Uterus (tissue), 3 donors: ENCODE measurements at regions not wholly inside any gene's neighbourhood (a gene's known extent, or its start where the extent isn't known, plus 50 kb on each side); places are given as distances from the start of the nearest gene placed in this dataset.

Experiments used
- DNase-seq, 2 donors: peaks; one replicate each; pipeline ENCODE4 v3.0.0-alpha.2; 2019 to 2020
- H3K27ac ChIP-seq, 2 donors: fragments of 200-600 bp; sonication (generic); 1 replicate in 1 of 2; 2 replicates in 1 of 2; pipeline ENCODE4 v1.5.1; 2016 to 2018
- H3K27me3 ChIP-seq, 2 donors: fragments of 200-600 bp; sonication (generic); one replicate each; pipeline ENCODE4 v1.5.1; 2018 to 2019; ENCODE audit warnings: control low read depth in 1 of 2
- H3K36me3 ChIP-seq, 2 donors: fragments of 200-600 bp; sonication (generic); one replicate each; pipeline ENCODE4 v1.5.1; 2019; ENCODE audit warnings: control low read depth in 1 of 2
- H3K4me1 ChIP-seq, 2 donors: fragments of 200-600 bp; sonication (generic); one replicate each; pipeline ENCODE4 v1.5.1; 2018 to 2019; ENCODE audit warnings: control low read depth in 1 of 2
- H3K4me3 ChIP-seq, 2 donors: fragments of 200-600 bp; sonication (generic); 1 replicate in 1 of 2; 2 replicates in 1 of 2; pipeline ENCODE4 v1.5.1; 2018 to 2019; ENCODE audit warnings: mild to moderate bottlenecking in 1 of 2
- H3K9me3 ChIP-seq, 2 donors: fragments of 200-600 bp; sonication (generic); one replicate each; pipeline ENCODE4 v1.5.1; 2019; ENCODE audit warnings: control low read depth in 1 of 2
- CTCF ChIP-seq, 4 experiments: fragments of 200-600 bp in 2 of 4; fragments of 450-650 bp in 2 of 4; sonication (generic) in 2 of 4; IDR thresholded peaks; one replicate each; pipeline ENCODE4 v1.5.1; 2016 to 2019; ENCODE audit warnings: antibody characterized with exemption in 4 of 4, mild to moderate bottlenecking in 2 of 4, moderate library complexity in 1 of 4
- POLR2A ChIP-seq, 2 donors: fragments of 450-650 bp; IDR thresholded peaks; one replicate each; pipeline ENCODE4 v1.6.1; 2016; ENCODE audit warnings: antibody characterized with exemption in 2 of 2, mild to moderate bottlenecking in 1 of 2, moderate library complexity in 1 of 2
- intact Hi-C: fragments of 100-400 bp; cut with DNase I; formaldehyde crosslinking; loops from one replicate; pipeline ENCODE4 v1.15.1; 2023; ENCODE audit warnings: low total_unique reads
- donor health status: DM: yes; HTN: yes; CAD: no.

DNA sequence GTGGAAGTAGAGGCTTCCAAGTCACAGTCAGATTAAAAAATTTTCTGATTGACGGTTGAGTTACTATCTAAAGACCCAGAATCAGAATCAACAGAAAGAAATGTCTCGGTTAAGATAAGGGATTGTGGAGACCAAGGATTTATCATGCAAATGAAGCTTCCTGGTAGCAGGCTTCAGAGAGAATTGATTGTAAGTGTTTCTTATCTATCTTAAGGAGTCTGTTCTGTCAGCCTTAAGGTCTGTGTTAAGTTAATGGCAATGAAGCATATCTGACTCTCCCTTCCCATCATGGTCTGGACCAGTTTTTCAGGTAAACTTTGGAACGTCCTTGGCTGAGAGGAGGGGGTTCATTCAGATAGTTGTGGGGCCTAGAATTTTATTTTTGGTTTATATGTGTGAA lies 780.2 kb downstream of the FAM133A start:
- Histone ChIP-seq H3K4me3 (no peak overlapping the region), H3K27ac (no peak overlapping the region), H3K4me1 (no peaks in the 10 kb centered on the region), H3K27me3 (peaks cover 0 to 15% of the 10 kb centered on the region in 2 donors), H3K36me3 (no peaks in the 10 kb centered on the region), H3K9me3 (no peaks in the 10 kb centered on the region)
- TF ChIP-seq POLR2A (IDR thresholded peaks at IDR 0.05) (no peak), CTCF (IDR thresholded peaks at IDR 0.05) (no peak)
- intact Hi-C loops = no loop called here
- no peak for DNase-seq

- Histone ChIP-seq H3K36me3 (no peaks in the 10 kb centered on the region), H3K4me3 (no peak overlapping the region), H3K27me3 (peaks cover 0 to 15% of the 10 kb centered on the region in 2 donors), H3K4me1 (no peaks in the 10 kb centered on the region), H3K9me3 (no peaks in the 10 kb centered on the region), H3K27ac (no peak overlapping the region)
- DNase-seq = no peak
- intact Hi-C loops = no loop called here
- TF ChIP-seq POLR2A (IDR thresholded peaks at IDR 0.05) (no peak), CTCF (IDR thresholded peaks at IDR 0.05) (no peak)
These were observed 780.6 kb downstream of the FAM133A start for GRCh38 chrX:94454606-94455005.

- Histone ChIP-seq H3K9me3 (no peaks in the 10 kb centered on the region), H3K27ac (no peak overlapping the region), H3K36me3 (no peaks in the 10 kb centered on the region), H3K27me3 (peaks cover 0 to 11% of the 10 kb centered on the region in 2 donors), H3K4me1 (no peaks in the 10 kb centered on the region), H3K4me3 (no peak overlapping the region)
- intact Hi-C loops = no loop called here
- no peak for DNase-seq
- no peak for TF ChIP-seq POLR2A (IDR thresholded peaks at IDR 0.05)
- no peak for TF ChIP-seq CTCF (IDR thresholded peaks at IDR 0.05)
These were observed 781.8 kb downstream of the FAM133A start for GRCh38 chrX:94455782-94456181.

- no peaks in the 10 kb centered on the region for H3K36me3 ChIP-seq
- peaks cover 0 to 4% of the 10 kb centered on the region in 2 donors for H3K27me3 ChIP-seq
- H3K9me3 ChIP-seq = no peaks in the 10 kb centered on the region
- no peak overlapping the region for H3K4me3 ChIP-seq
- H3K27ac ChIP-seq = no peak overlapping the region
- TF ChIP-seq CTCF (IDR thresholded peaks at IDR 0.05) (no peak), POLR2A (IDR thresholded peaks at IDR 0.05) (no peak)
- H3K4me1 ChIP-seq = no peaks in the 10 kb centered on the region
- intact Hi-C loops = no loop called here
- no peak for DNase-seq
These were observed 818.5 kb downstream of the FAM133A start for GRCh38 chrX:94492541-94492940.

- Histone ChIP-seq H3K27ac (no peak overlapping the region), H3K36me3 (no peaks in the 10 kb centered on the region), H3K4me3 (no peak overlapping the region), H3K27me3 (peaks cover 0 to under 1% of the 10 kb centered on the region in 2 donors), H3K9me3 (no peaks in the 10 kb centered on the region), H3K4me1 (no peaks in the 10 kb centered on the region)
- TF ChIP-seq CTCF (IDR thresholded peaks at IDR 0.05) = no peak
- TF ChIP-seq POLR2A (IDR thresholded peaks at IDR 0.05) = no peak
- intact Hi-C loops = no loop called here
- DNase-seq = no peak
These were observed 819.4 kb downstream of the FAM133A start for GRCh38 chrX:94493405-94493804.
